HG03025 (cell line): ENCODE measurements at regions not wholly inside any gene's neighbourhood (a gene's known extent, or its start where the extent isn't known, plus 50 kb on each side); places are given as distances from the start of the nearest gene placed in this dataset.

Source experiments
- ATAC-seq: cut with Tn5 transposase; IDR thresholded peaks from one replicate; pipeline ENCODE4 v1.9.1; 2021; ENCODE audit warnings: mild to moderate bottlenecking, moderate library complexity; ENCODE audit not compliant: unreplicated experiment, low FRiP score

GRCh38 chr5:174189654-174190541 lies 144.4 kb downstream of the NSG2 start:
- no peak for ATAC-seq

- no peak for ATAC-seq
Measured at GRCh38 chr5:174191076-174191475, 145.6 kb downstream of the NSG2 start.

- no peak for ATAC-seq
Measured at GRCh38 chr5:174191850-174192655, 146.5 kb downstream of the NSG2 start.

GRCh38 chr5:174192901-174193300 lies 147.4 kb downstream of the NSG2 start:
- ATAC-seq: no peak

- no peak for ATAC-seq
Measured at GRCh38 chr5:174195517-174195916, 150.0 kb downstream of the NSG2 start.

- no peak for ATAC-seq
Measured at GRCh38 chr5:174197929-174198328, 152.4 kb downstream of the NSG2 start.

GRCh38 chr5:174198541-174198940 lies 153.0 kb downstream of the NSG2 start:
- no peak for ATAC-seq

- ATAC-seq: no peak
Measured at GRCh38 chr5:174202996-174203395, 157.5 kb downstream of the NSG2 start.

- no peak for ATAC-seq
Measured at GRCh38 chr5:174204535-174205313, 159.2 kb downstream of the NSG2 start.

- ATAC-seq: no peak
Measured at GRCh38 chr5:174205939-174206338, 160.4 kb downstream of the NSG2 start.

- no peak for ATAC-seq
Measured at GRCh38 chr5:174210596-174211276, 165.2 kb downstream of the NSG2 start.

GRCh38 chr5:174211277-174211626 lies 165.7 kb downstream of the NSG2 start:
- no peak for ATAC-seq

GRCh38 chr5:174217527-174217926 lies 172.0 kb downstream of the NSG2 start:
- ATAC-seq: no peak

- no peak for ATAC-seq
Measured at GRCh38 chr5:174218162-174218561, 172.7 kb downstream of the NSG2 start.

GRCh38 chr5:174220417-174220816 lies 174.9 kb downstream of the NSG2 start:
- ATAC-seq: no peak

- no peak for ATAC-seq
Measured at GRCh38 chr5:174221436-174221835, 175.9 kb downstream of the NSG2 start.

GRCh38 chr5:174221946-174222345 lies 176.4 kb downstream of the NSG2 start:
- ATAC-seq: no peak

GRCh38 chr5:174222891-174223290 lies 177.4 kb downstream of the NSG2 start:
- ATAC-seq: no peak

- ATAC-seq: no peak
Measured at GRCh38 chr5:174223355-174223754, 177.8 kb downstream of the NSG2 start.

- ATAC-seq: no peak
Measured at GRCh38 chr5:174229068-174229467, 183.6 kb downstream of the NSG2 start.
